Keratinocyte (primary cell): ENCODE measurements at regions not wholly inside any gene's neighbourhood (a gene's known extent, or its start where the extent isn't known, plus 50 kb on each side); places are given as distances from the start of the nearest gene placed in this dataset.
"Not testable (repeated sequence)": the region's sequence is repeated elsewhere in the genome, so short reads cannot be mapped to it uniquely, and the experiment has no call there.

Experiments
- DNase-seq: peaks from one replicate; pipeline ENCODE4 v3.0.0-alpha.2; 2011; ENCODE audit warnings: low read depth, missing footprints, low spot score
- FAIRE-seq: peaks from 2 replicates; lab custom pipeline; 2011; peaks lifted over from hg19 to GRCh38; lab: Jason Lieb, UNC
- H2AFZ ChIP-seq: 2 replicates; pipeline ENCODE4 v1.6.0; 2012; ENCODE audit warnings: low read length, control low read depth, inconsistent platforms; ENCODE audit not compliant: control insufficient read depth
- H3K27ac ChIP-seq: 2 replicates; pipeline ENCODE4 v1.5.1; 2011; ENCODE audit warnings: low read length; ENCODE audit not compliant: control insufficient read depth, insufficient read depth
- H3K27me3 ChIP-seq: 3 replicates; pipeline ENCODE4 v1.6.0; 2011; ENCODE audit warnings: low read length; ENCODE audit not compliant: control insufficient read depth, insufficient read depth; ENCODE audit errors: extremely low read depth
- H3K36me3 ChIP-seq, 2 experiments: 2 replicates in 1 of 2; 3 replicates in 1 of 2; pipeline ENCODE4 v1.5.1; 2011; ENCODE audit warnings: low read length in 2 of 2, mild to moderate bottlenecking in 1 of 2; ENCODE audit not compliant: control insufficient read depth in 2 of 2, insufficient read depth in 2 of 2; ENCODE audit errors: extremely low read depth in 1 of 2
- H3K4me1 ChIP-seq: 3 replicates; pipeline ENCODE4 v1.5.1; 2011; ENCODE audit warnings: low read length; ENCODE audit not compliant: control insufficient read depth, insufficient read depth; ENCODE audit errors: extremely low read depth
- H3K4me2 ChIP-seq: 3 replicates; pipeline ENCODE4 v1.6.0; 2011; ENCODE audit warnings: low read depth, low read length; ENCODE audit not compliant: control insufficient read depth, insufficient read depth; ENCODE audit errors: extremely low read depth
- H3K4me3 ChIP-seq, 3 experiments: fragments of 200-600 bp in 1 of 3; sonication (generic) in 1 of 3; 2 replicates in 2 of 3; 3 replicates in 1 of 3; pipeline ENCODE4 v1.5.1; 2011 to 2016; ENCODE audit warnings: low read length in 3 of 3, mild to moderate bottlenecking in 3 of 3, control low read depth in 2 of 3, inconsistent platforms in 1 of 3, low read depth in 1 of 3, mixed read lengths in 1 of 3, mixed run types in 1 of 3, moderate library complexity in 1 of 3; ENCODE audit not compliant: control insufficient read depth in 2 of 3, insufficient read depth in 2 of 3; ENCODE audit errors: extremely low read depth in 1 of 3
- H3K79me2 ChIP-seq: 2 replicates; pipeline ENCODE4 v1.6.0; 2012; ENCODE audit warnings: low read length; ENCODE audit not compliant: control insufficient read depth, insufficient read depth
- H3K9ac ChIP-seq: 3 replicates; pipeline ENCODE4 v1.6.0; 2011; ENCODE audit warnings: low read length; ENCODE audit not compliant: control insufficient read depth, insufficient read depth; ENCODE audit errors: extremely low read depth
- H3K9me1 ChIP-seq: 3 replicates; pipeline ENCODE4 v1.6.0; 2011; ENCODE audit warnings: low read length; ENCODE audit not compliant: control insufficient read depth, insufficient read depth; ENCODE audit errors: extremely low read depth
- H3K9me3 ChIP-seq: 2 replicates; pipeline ENCODE4 v1.5.1; 2012; ENCODE audit warnings: low read depth, low read length; ENCODE audit not compliant: control insufficient read depth
- H4K20me1 ChIP-seq: 3 replicates; pipeline ENCODE4 v1.6.0; 2011; ENCODE audit warnings: low read length; ENCODE audit not compliant: control insufficient read depth, insufficient read depth; ENCODE audit errors: extremely low read depth
- CTCF ChIP-seq, 3 experiments: IDR thresholded peaks in 1 of 3; conservative IDR thresholded peaks in 1 of 3; optimal IDR thresholded peaks in 1 of 3; 2 replicates in 2 of 3; 3 replicates in 1 of 3; pipeline versions ENCODE3 to v1.5.1; 2011; ENCODE audit warnings: low read length in 3 of 3, mild to moderate bottlenecking in 3 of 3, moderate library complexity in 2 of 3, control low read depth in 1 of 3, inconsistent platforms in 1 of 3; ENCODE audit not compliant: insufficient read depth in 2 of 3; ENCODE audit errors: extremely low read depth in 1 of 3
- EZH2 ChIP-seq: IDR thresholded peaks from one replicate; pipeline ENCODE4 v1.6.1; 2012; ENCODE audit warnings: inconsistent platforms, mild to moderate bottlenecking, low read length, moderate library complexity
- dilution Hi-C: fragments of 300-500 bp; cut with MboI; formaldehyde crosslinking; loops from one replicate; pipeline ENCODE4 v1.7.0; 2020; ENCODE audit warnings: low sequenced_read_pairs; ENCODE audit not compliant: extremely low pct_ligation_motif_present

GRCh38 chr12:34264110-34264509 lies 241.8 kb downstream of the ALG10 start:
- no peaks in the 10 kb centered on the region for H3K79me2 ChIP-seq
- H4K20me1 ChIP-seq: no peaks in the 10 kb centered on the region
- H3K4me1 ChIP-seq: no peaks in the 10 kb centered on the region

GRCh38 chr12:34273703-34274102 lies 251.4 kb downstream of the ALG10 start:
- dilution Hi-C loops, H4K20me1 ChIP-seq, H3K9me3 ChIP-seq, H3K9ac ChIP-seq, H3K4me3 ChIP-seq, H3K9me1 ChIP-seq, FAIRE-seq, H3K4me1 ChIP-seq, H2AFZ ChIP-seq, H3K27ac ChIP-seq, H3K79me2 ChIP-seq, DNase-seq, H3K36me3 ChIP-seq, H3K4me2 ChIP-seq, H3K27me3 ChIP-seq: not testable (repeated sequence)

More at GRCh38 chr12:34264110-34264509, 241.8 kb downstream of the ALG10 start:
- Histone ChIP-seq H3K4me3 (no peak overlapping the region), H3K27ac (no peak overlapping the region), H3K4me2 (no peak overlapping the region), H3K27me3 (no peaks in the 10 kb centered on the region), H3K36me3 (no peaks in the 10 kb centered on the region), H2AFZ (no peak overlapping the region), H3K9me1 (no peaks in the 10 kb centered on the region), H3K9me3 (no peaks in the 10 kb centered on the region), H3K9ac (no peak overlapping the region)
- dilution Hi-C loops: no loop called here
- TF ChIP-seq CTCF (optimal IDR thresholded peaks at IDR 0.05 in 1 of 3, IDR thresholded peaks at IDR 0.05 in 1 of 3, conservative IDR thresholded peaks at IDR 0.05 in 1 of 3; ENCODE audit: extremely low read depth in 1 of 3, insufficient read depth in 2 of 3, low read length in 3 of 3): no peak
- TF ChIP-seq EZH2: no peak
- DNase-seq (no peak), FAIRE-seq (no peak)

- Histone ChIP-seq H3K27me3 (no peaks in the 10 kb centered on the region), H3K36me3 (no peaks in the 10 kb centered on the region), H3K9ac (no peak overlapping the region), H3K9me3 (peaks cover 2% of the 10 kb centered on the region), H2AFZ (no peak overlapping the region), H3K4me1 (no peaks in the 10 kb centered on the region), H4K20me1 (no peaks in the 10 kb centered on the region), H3K4me2 (no peak overlapping the region), H3K4me3 (no peak overlapping the region), H3K9me1 (no peaks in the 10 kb centered on the region), H3K79me2 (no peaks in the 10 kb centered on the region), H3K27ac (no peak overlapping the region)
- no peak for FAIRE-seq
- dilution Hi-C loops: no loop called here
- no peak for TF ChIP-seq EZH2
- no peak for TF ChIP-seq CTCF (optimal IDR thresholded peaks at IDR 0.05 in 1 of 3, IDR thresholded peaks at IDR 0.05 in 1 of 3, conservative IDR thresholded peaks at IDR 0.05 in 1 of 3; ENCODE audit: extremely low read depth in 1 of 3, insufficient read depth in 2 of 3, low read length in 3 of 3)
- no peak for DNase-seq
These were observed 252.8 kb downstream of the ALG10 start for GRCh38 chr12:34275129-34275528.
